Kidney (tissue), 13 donors: ENCODE measurements at regions not wholly inside any gene's neighbourhood (a gene's known extent, or its start where the extent isn't known, plus 50 kb on each side); places are given as distances from the start of the nearest gene placed in this dataset.
A peak's percentile ranks its signal among the peaks of the same experiment; 100 is the strongest.

Experiments used
- DNase-seq, 5 donors: peaks; one replicate each; pipeline ENCODE4 v3.0.0-alpha.2; 2013 to 2020
- FAIRE-seq: peaks from 2 replicates; lab custom pipeline; 2012; peaks lifted over from hg19 to GRCh38; lab: Jason Lieb, UNC
- H3K27ac ChIP-seq, 2 donors: one replicate each; pipeline ENCODE4 v1.7.0; 2013; ENCODE audit warnings: low read depth in 2 of 2, low read length in 2 of 2, inconsistent platforms in 1 of 2
- H3K27me3 ChIP-seq: one replicate; pipeline ENCODE4 v1.7.1; 2013; ENCODE audit warnings: low read length, inconsistent platforms; ENCODE audit not compliant: control insufficient read depth, insufficient read depth
- H3K36me3 ChIP-seq, 3 donors: one replicate each; pipeline versions ENCODE4 v1.7.0 to v1.7.1; 2013; ENCODE audit warnings: low read length in 3 of 3, control low read depth in 1 of 3, inconsistent platforms in 1 of 3; ENCODE audit not compliant: insufficient read depth in 3 of 3, control insufficient read depth in 2 of 3
- H3K4me1 ChIP-seq, 3 donors: one replicate each; pipeline versions ENCODE4 v1.7.0 to v1.7.1; 2013; ENCODE audit warnings: low read length in 3 of 3, inconsistent platforms in 1 of 3, low read depth in 1 of 3; ENCODE audit not compliant: control insufficient read depth in 2 of 3, insufficient read depth in 2 of 3
- H3K4me3 ChIP-seq, 3 donors: one replicate each; pipeline versions ENCODE4 v1.7.0 to v1.8.1; 2013; ENCODE audit warnings: low read length in 3 of 3, control low read depth in 1 of 3, inconsistent platforms in 1 of 3
- H3K9ac ChIP-seq, 3 donors: one replicate each; pipeline versions ENCODE4 v1.7.0 to v1.7.1; 2013; ENCODE audit warnings: low read length in 3 of 3, control low read depth in 1 of 3, inconsistent platforms in 1 of 3
- H3K9me3 ChIP-seq, 3 donors: one replicate each; pipeline versions ENCODE4 v1.7.0 to v1.7.1; 2013; ENCODE audit warnings: low read length in 3 of 3, control low read depth in 1 of 3, inconsistent platforms in 1 of 3; ENCODE audit not compliant: control insufficient read depth in 2 of 3, insufficient read depth in 1 of 3
- intact Hi-C: fragments of 100-400 bp; cut with DNase I; formaldehyde crosslinking; loops from one replicate; pipeline ENCODE4 v1.11.1; 2022
- TF ChIP-seq, protein P1 (sequence below): IDR thresholded peaks from 3 replicates; pipeline ENCODE4 v1.5.1; 2012; ENCODE audit warnings: mild to moderate bottlenecking, moderate library complexity, borderline replicate concordance; ENCODE audit not compliant: insufficient read depth; ENCODE audit errors: extremely low read depth
- donor health status: control.
- donor health status: control.
- donor health status: control.
- donor health status: control.
- donor health status: control.
- donor health status: DM: yes; HTN: yes; CAD: no.
- donor health status: Normal renal cell carcinoma (clear cell type).

- no peaks in the 10 kb centered on the region for H3K9me3 ChIP-seq
- H3K27me3 ChIP-seq: no peaks in the 10 kb centered on the region
- intact Hi-C loops: no loop called here
- peak; percentile 86 to 96 (median 89) for DNase-seq
- no peak overlapping the region for H3K9ac ChIP-seq
- no peak for FAIRE-seq
- H3K4me1 ChIP-seq: peaks cover 0 to 7% (median 5%) of the 10 kb centered on the region in 3 donors
- H3K36me3 ChIP-seq: no peaks in the 10 kb centered on the region
- TF ChIP-seq, protein P1, sequence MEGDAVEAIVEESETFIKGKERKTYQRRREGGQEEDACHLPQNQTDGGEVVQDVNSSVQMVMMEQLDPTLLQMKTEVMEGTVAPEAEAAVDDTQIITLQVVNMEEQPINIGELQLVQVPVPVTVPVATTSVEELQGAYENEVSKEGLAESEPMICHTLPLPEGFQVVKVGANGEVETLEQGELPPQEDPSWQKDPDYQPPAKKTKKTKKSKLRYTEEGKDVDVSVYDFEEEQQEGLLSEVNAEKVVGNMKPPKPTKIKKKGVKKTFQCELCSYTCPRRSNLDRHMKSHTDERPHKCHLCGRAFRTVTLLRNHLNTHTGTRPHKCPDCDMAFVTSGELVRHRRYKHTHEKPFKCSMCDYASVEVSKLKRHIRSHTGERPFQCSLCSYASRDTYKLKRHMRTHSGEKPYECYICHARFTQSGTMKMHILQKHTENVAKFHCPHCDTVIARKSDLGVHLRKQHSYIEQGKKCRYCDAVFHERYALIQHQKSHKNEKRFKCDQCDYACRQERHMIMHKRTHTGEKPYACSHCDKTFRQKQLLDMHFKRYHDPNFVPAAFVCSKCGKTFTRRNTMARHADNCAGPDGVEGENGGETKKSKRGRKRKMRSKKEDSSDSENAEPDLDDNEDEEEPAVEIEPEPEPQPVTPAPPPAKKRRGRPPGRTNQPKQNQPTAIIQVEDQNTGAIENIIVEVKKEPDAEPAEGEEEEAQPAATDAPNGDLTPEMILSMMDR: no peak
- H3K4me3 ChIP-seq: no peak overlapping the region
- peak overlapping the region; percentile 23 to 65 for H3K27ac ChIP-seq
Measured at GRCh38 chr10:78964952-78965633, 103.7 kb upstream of the ZMIZ1 start.

- peaks cover 0 to 6% (median 5%) of the 10 kb centered on the region in 3 donors for H3K4me1 ChIP-seq
Measured at GRCh38 chr10:78966182-78966787, 102.5 kb upstream of the ZMIZ1 start.

GRCh38 chr10:78966844-78967488, 101.8 kb upstream of the ZMIZ1 start:
- H3K4me1 ChIP-seq: peaks cover 0 to 6% (median 5%) of the 10 kb centered on the region in 3 donors
- H3K27ac ChIP-seq: no peak overlapping the region
- TF ChIP-seq, protein P1: no peak
- H3K9ac ChIP-seq: no peak overlapping the region
- no peaks in the 10 kb centered on the region for H3K36me3 ChIP-seq
- intact Hi-C loops: no loop called here
- DNase-seq (peak in 1 of 5 donors; percentile 30), FAIRE-seq (no peak)
- no peaks in the 10 kb centered on the region for H3K9me3 ChIP-seq
- H3K4me3 ChIP-seq: no peak overlapping the region
- no peaks in the 10 kb centered on the region for H3K27me3 ChIP-seq

More at GRCh38 chr10:78966182-78966787, 102.5 kb upstream of the ZMIZ1 start:
- H3K9me3 ChIP-seq: no peaks in the 10 kb centered on the region
- no peak overlapping the region for H3K27ac ChIP-seq
- FAIRE-seq (no peak), DNase-seq (peak in 1 of 5 donors; percentile 43)
- no peaks in the 10 kb centered on the region for H3K36me3 ChIP-seq
- intact Hi-C loops: no loop called here
- no peaks in the 10 kb centered on the region for H3K27me3 ChIP-seq
- TF ChIP-seq, protein P1: no peak
- H3K9ac ChIP-seq: no peak overlapping the region
- H3K4me3 ChIP-seq: no peak overlapping the region
